SK-MEL-5 (cell line): ENCODE measurements at regions not wholly inside any gene's neighbourhood (a gene's known extent, or its start where the extent isn't known, plus 50 kb on each side); places are given as distances from the start of the nearest gene placed in this dataset.
"Not testable (repeated sequence)": the region's sequence is repeated elsewhere in the genome, so short reads cannot be mapped to it uniquely, and the experiment has no call there.

Experiments used
- DNase-seq: peaks from one replicate; pipeline ENCODE4 v3.0.0-alpha.2; 2016; ENCODE audit warnings: low read depth, low spot score
- in situ Hi-C: cut with HindIII; loops from 2 replicates; pipeline ENCODE4 v1.10.0; 2016; ENCODE audit warnings: low sequenced_read_pairs, high pct_unique_total_duplicates, low pct_unique_long_range_greater_than_20kb

GRCh38 chr4:66328803-66329574, 658.7 kb upstream of the EPHA5 start:
- in situ Hi-C loops: no loop called here
- no peak for DNase-seq

- in situ Hi-C loops: no loop called here
- no peak for DNase-seq
These were observed 637.6 kb upstream of the EPHA5 start for GRCh38 chr4:66307641-66308438.

GRCh38 chr4:66300336-66300934, 630.1 kb upstream of the EPHA5 start:
- no peak for DNase-seq

GRCh38 chr4:66298569-66298968, 628.3 kb upstream of the EPHA5 start:
- in situ Hi-C loops: no loop called here

More at GRCh38 chr4:66300336-66300934, 630.1 kb upstream of the EPHA5 start:
- in situ Hi-C loops: no loop called here

GRCh38 chr4:66297703-66298102, 627.4 kb upstream of the EPHA5 start:
- in situ Hi-C loops: no loop called here
- DNase-seq: no peak

More at GRCh38 chr4:66298569-66298968, 628.3 kb upstream of the EPHA5 start:
- no peak for DNase-seq

GRCh38 chr4:66294638-66295037, 624.3 kb upstream of the EPHA5 start:
- no peak for DNase-seq
- in situ Hi-C loops: no loop called here

GRCh38 chr4:66284991-66285451, 614.7 kb upstream of the EPHA5 start:
- no peak for DNase-seq
- in situ Hi-C loops: no loop called here

- no peak for DNase-seq
- in situ Hi-C loops: no loop called here
These were observed 608.8 kb upstream of the EPHA5 start for GRCh38 chr4:66279084-66279483.

GRCh38 chr4:66275411-66276038, 605.2 kb upstream of the EPHA5 start:
- in situ Hi-C loops: no loop called here
- DNase-seq: peak; percentile 8

GRCh38 chr4:66273110-66273509, 602.8 kb upstream of the EPHA5 start:
- DNase-seq: no peak
- in situ Hi-C loops: no loop called here

GRCh38 chr4:66270356-66270755, 600.1 kb upstream of the EPHA5 start:
- DNase-seq, in situ Hi-C loops: not testable (repeated sequence)

- in situ Hi-C loops, DNase-seq: not testable (repeated sequence)
These were observed 596.3 kb upstream of the EPHA5 start for GRCh38 chr4:66266554-66266953.

GRCh38 chr4:66266035-66266434, 595.7 kb upstream of the EPHA5 start:
- DNase-seq: no peak
- in situ Hi-C loops: no loop called here

GRCh38 chr4:66252291-66252690, 582.0 kb upstream of the EPHA5 start:
- DNase-seq: peak; percentile 17
- in situ Hi-C loops: no loop called here

GRCh38 chr4:66246643-66247042, 576.4 kb upstream of the EPHA5 start:
- in situ Hi-C loops: no loop called here
- no peak for DNase-seq

- no peak for DNase-seq
- in situ Hi-C loops: no loop called here
These were observed 565.6 kb upstream of the EPHA5 start for GRCh38 chr4:66235876-66236275.

- in situ Hi-C loops: no loop called here
- DNase-seq: no peak
These were observed 559.6 kb upstream of the EPHA5 start for GRCh38 chr4:66229885-66230284.

- in situ Hi-C loops: no loop called here
- no peak for DNase-seq
These were observed 555.2 kb upstream of the EPHA5 start for GRCh38 chr4:66225539-66225938.
